Osteocyte (in vitro differentiated cells): ENCODE measurements at regions not wholly inside any gene's neighbourhood (a gene's known extent, or its start where the extent isn't known, plus 50 kb on each side); places are given as distances from the start of the nearest gene placed in this dataset.
"Not testable (repeated sequence)": the region's sequence is repeated elsewhere in the genome, so short reads cannot be mapped to it uniquely, and the experiment has no call there.

Experiments
- DNase-seq: peaks from one replicate; pipeline ENCODE4 v3.0.0; 2021; ENCODE audit warnings: mixed read lengths; ENCODE audit not compliant: unreplicated experiment; ENCODE audit errors: extremely low spot score
- H3K27ac Mint-ChIP-seq: one replicate; pipeline ENCODE4 v1.8.0; 2021; ENCODE audit warnings: mild to moderate bottlenecking, mixed read lengths; ENCODE audit not compliant: unreplicated experiment
- H3K27me3 Mint-ChIP-seq: one replicate; pipeline ENCODE4 v1.8.0; 2021; ENCODE audit warnings: mixed read lengths; ENCODE audit not compliant: unreplicated experiment
- H3K36me3 Mint-ChIP-seq: one replicate; pipeline ENCODE4 v1.8.0; 2021; ENCODE audit warnings: mixed read lengths; ENCODE audit not compliant: unreplicated experiment
- H3K4me1 Mint-ChIP-seq: one replicate; pipeline ENCODE4 v1.8.0; 2021; ENCODE audit warnings: mixed read lengths; ENCODE audit not compliant: unreplicated experiment
- H3K4me3 Mint-ChIP-seq: one replicate; pipeline ENCODE4 v1.8.0; 2021; ENCODE audit warnings: mild to moderate bottlenecking, moderate library complexity, mixed read lengths; ENCODE audit not compliant: unreplicated experiment
- H3K9me3 Mint-ChIP-seq: one replicate; pipeline ENCODE4 v1.8.0; 2021; ENCODE audit warnings: mixed read lengths; ENCODE audit not compliant: unreplicated experiment
- TF ChIP-seq, protein P1 (sequence below): fragments of 200-600 bp; sonication (generic); IDR thresholded peaks from 2 replicates; pipeline ENCODE4 v1.5.0; 2021; ENCODE audit warnings: antibody characterized with exemption, mild to moderate bottlenecking, moderate library complexity

DNA sequence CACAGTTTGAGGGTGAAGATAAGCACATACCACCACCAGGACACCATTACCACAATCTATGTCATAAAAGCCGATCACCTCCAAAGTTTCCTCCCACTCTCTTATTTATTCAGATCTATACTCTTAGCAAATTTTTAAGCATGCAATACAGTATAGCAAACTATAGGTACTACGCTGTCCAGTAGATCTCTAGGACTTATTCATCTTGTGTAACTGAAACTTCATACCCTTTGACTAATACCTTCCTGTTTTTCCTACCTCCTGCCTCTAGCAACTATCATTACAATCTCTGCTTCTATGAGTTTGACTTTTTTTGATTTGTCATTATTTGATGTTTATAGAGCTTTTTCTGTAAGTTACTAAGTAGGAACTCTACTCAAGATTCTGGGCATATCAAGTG lies 84.5 kb upstream of the MANSC4 start:
- H3K36me3 Mint-ChIP-seq: no peaks in the 10 kb centered on the region
- H3K4me1 Mint-ChIP-seq: peaks cover 78% of the 10 kb centered on the region
- H3K27ac Mint-ChIP-seq: no peak overlapping the region
- no peak overlapping the region for H3K4me3 Mint-ChIP-seq
- no peaks in the 10 kb centered on the region for H3K27me3 Mint-ChIP-seq
- TF ChIP-seq, protein P1, sequence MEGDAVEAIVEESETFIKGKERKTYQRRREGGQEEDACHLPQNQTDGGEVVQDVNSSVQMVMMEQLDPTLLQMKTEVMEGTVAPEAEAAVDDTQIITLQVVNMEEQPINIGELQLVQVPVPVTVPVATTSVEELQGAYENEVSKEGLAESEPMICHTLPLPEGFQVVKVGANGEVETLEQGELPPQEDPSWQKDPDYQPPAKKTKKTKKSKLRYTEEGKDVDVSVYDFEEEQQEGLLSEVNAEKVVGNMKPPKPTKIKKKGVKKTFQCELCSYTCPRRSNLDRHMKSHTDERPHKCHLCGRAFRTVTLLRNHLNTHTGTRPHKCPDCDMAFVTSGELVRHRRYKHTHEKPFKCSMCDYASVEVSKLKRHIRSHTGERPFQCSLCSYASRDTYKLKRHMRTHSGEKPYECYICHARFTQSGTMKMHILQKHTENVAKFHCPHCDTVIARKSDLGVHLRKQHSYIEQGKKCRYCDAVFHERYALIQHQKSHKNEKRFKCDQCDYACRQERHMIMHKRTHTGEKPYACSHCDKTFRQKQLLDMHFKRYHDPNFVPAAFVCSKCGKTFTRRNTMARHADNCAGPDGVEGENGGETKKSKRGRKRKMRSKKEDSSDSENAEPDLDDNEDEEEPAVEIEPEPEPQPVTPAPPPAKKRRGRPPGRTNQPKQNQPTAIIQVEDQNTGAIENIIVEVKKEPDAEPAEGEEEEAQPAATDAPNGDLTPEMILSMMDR: no peak
- H3K9me3 Mint-ChIP-seq: peaks cover 3% of the 10 kb centered on the region
- DNase-seq: no peak

DNA sequence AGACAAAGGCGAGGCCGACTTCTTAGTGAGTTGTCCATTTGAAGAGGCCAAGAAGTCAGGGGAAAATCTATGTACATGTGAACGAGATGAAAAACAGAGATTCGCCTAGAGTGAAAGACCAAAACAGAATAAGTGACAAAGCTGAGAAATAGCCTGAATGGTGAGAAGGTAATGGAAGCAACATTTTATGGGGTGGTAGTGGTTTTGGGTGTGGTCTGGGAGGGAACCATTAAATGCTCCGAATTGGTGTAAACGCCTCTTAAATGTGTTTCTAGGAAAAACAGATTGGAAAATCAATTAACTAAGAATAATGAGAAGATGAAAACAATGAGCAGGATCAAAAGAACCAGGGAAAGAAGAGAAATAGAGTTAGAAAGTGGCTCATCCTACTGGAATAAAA lies 83.8 kb upstream of the MANSC4 start:
- Mint-ChIP-seq H3K4me1 (peaks cover 74% of the 10 kb centered on the region), H3K27me3 (no peaks in the 10 kb centered on the region), H3K36me3 (no peaks in the 10 kb centered on the region), H3K9me3 (peaks cover 3% of the 10 kb centered on the region), H3K27ac (no peak overlapping the region), H3K4me3 (no peak overlapping the region)
- no peak for DNase-seq
- TF ChIP-seq, protein P1: no peak

DNA sequence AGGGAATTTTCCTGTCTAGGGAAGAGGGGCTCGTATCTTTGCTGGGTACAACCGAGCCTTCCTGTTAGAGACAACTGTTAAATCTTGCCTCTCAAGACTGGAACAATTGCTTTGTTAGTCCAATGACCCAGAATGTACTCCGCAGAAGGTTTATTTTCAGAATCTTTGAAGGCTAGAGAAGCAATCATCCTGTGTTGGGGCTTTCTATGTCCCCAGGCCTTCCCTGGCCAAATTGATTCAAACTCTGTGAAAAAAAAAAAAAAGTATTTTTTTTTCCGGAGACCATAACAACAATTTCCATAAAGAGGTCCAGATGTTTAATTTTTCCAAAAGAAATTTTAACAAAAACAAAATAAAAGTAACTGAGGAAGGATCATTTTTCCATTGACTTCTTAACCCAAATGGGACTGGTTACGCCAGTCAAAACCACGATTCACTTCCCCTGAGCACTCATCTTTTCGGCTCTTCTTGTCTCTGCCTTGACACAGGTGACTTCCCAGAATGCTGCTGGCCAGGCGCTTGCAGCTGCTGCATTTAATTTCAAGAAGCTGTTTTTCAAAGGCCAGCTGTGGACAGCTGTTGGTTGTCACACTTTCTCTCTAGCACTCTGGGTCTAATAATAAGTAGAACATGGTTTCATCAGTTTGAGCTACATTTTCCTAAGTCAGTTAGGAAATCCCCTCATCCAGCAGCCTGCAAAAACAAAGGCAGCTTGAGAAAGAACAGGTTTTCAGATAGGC lies 81.6 kb upstream of the MANSC4 start:
- Mint-ChIP-seq H3K27ac (peak overlapping the region; percentile 68), H3K9me3 (peaks cover 6% of the 10 kb centered on the region), H3K27me3 (peaks cover 4% of the 10 kb centered on the region), H3K36me3 (no peaks in the 10 kb centered on the region), H3K4me1 (peaks cover 54% of the 10 kb centered on the region), H3K4me3 (no peak overlapping the region)
- TF ChIP-seq, protein P1: no peak
- no peak for DNase-seq

DNA sequence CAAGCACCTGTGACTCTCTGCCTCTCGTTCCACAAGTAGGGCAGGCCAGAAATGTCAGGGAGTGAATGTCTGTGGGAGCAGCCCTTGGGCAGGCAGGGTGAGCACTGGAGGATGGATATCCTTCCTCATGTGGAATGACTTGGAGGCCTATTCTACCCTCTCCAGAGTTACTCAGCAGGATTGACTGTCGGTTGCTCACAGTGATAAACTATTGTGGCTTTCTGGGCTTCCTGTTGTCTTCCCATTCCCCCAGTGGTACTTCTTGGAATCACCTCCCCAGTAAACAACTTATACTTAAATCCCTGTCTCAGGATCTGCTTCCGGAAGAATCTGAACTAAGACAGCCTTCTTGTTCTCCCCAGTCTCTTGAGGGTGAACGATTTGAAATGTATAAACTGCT lies 79.6 kb upstream of the MANSC4 start:
- TF ChIP-seq, protein P1: no peak
- Mint-ChIP-seq H3K27me3 (peaks cover 5% of the 10 kb centered on the region), H3K4me1 (peaks cover 38% of the 10 kb centered on the region), H3K27ac (no peak overlapping the region), H3K4me3 (no peak overlapping the region), H3K36me3 (no peaks in the 10 kb centered on the region), H3K9me3 (peaks cover 6% of the 10 kb centered on the region)
- no peak for DNase-seq

DNA sequence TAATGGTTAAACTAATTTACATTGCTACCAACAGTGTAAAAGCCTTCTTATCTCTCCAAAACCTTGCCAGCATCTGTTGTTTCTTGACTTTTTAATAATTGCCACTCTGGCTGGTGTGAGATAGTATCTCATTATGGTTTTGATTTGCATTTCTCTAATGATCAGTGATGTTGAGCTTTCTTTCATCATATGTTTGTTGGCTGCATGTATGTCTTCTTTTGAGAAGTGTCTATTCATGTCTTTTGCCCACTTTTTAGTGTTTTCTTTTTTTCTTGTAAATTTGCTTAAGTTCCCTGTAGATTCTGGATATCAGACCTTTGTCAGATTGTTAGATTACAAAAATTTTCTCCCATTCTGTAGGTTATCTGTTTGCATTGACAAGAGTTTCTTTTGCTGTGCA lies 77.0 kb upstream of the MANSC4 start:
- not testable (repeated sequence) for H3K27ac Mint-ChIP-seq, H3K4me3 Mint-ChIP-seq, H3K36me3 Mint-ChIP-seq, DNase-seq, H3K27me3 Mint-ChIP-seq, H3K9me3 Mint-ChIP-seq
- peaks cover 17% of the 10 kb centered on the region for H3K4me1 Mint-ChIP-seq
